GM12875 (cell line): ENCODE measurements at regions not wholly inside any gene's neighbourhood (a gene's known extent, or its start where the extent isn't known, plus 50 kb on each side); places are given as distances from the start of the nearest gene placed in this dataset.
"Not testable (repeated sequence)": the region's sequence is repeated elsewhere in the genome, so short reads cannot be mapped to it uniquely, and the experiment has no call there.

Source experiments
- H3K4me3 ChIP-seq: one replicate; pipeline ENCODE4 v1.5.1; 2011; ENCODE audit warnings: low read depth, low read length, control low read depth
- CTCF ChIP-seq: IDR thresholded peaks from 2 replicates; pipeline ENCODE4 v1.5.1; 2011; ENCODE audit warnings: low read depth, mild to moderate bottlenecking, control low read depth, inconsistent platforms, low read length, moderate library complexity, borderline replicate concordance; ENCODE audit not compliant: insufficient read depth

- no peak for TF ChIP-seq CTCF
- no peak overlapping the region for H3K4me3 ChIP-seq
These were observed 117.6 kb downstream of the PCSK1 start for GRCh38 chr5:96315431-96315830.

GRCh38 chr5:96312383-96312782, 120.7 kb downstream of the PCSK1 start:
- H3K4me3 ChIP-seq = no peak overlapping the region
- no peak for TF ChIP-seq CTCF

- not testable (repeated sequence) for H3K4me3 ChIP-seq
These were observed 126.0 kb downstream of the PCSK1 start for GRCh38 chr5:96307047-96307446.

GRCh38 chr5:96302174-96302738, 130.8 kb downstream of the PCSK1 start:
- no peak for TF ChIP-seq CTCF

GRCh38 chr5:96300976-96301375, 132.1 kb downstream of the PCSK1 start:
- H3K4me3 ChIP-seq = no peak overlapping the region
- TF ChIP-seq CTCF = no peak

More at GRCh38 chr5:96302174-96302738, 130.8 kb downstream of the PCSK1 start:
- H3K4me3 ChIP-seq = no peak overlapping the region

GRCh38 chr5:96297867-96298266, 135.2 kb downstream of the PCSK1 start:
- no peak for TF ChIP-seq CTCF
- no peak overlapping the region for H3K4me3 ChIP-seq

GRCh38 chr5:96297290-96297689, 135.8 kb downstream of the PCSK1 start:
- H3K4me3 ChIP-seq = no peak overlapping the region
- no peak for TF ChIP-seq CTCF

GRCh38 chr5:96294884-96295202, 138.2 kb downstream of the PCSK1 start:
- H3K4me3 ChIP-seq = no peak overlapping the region
- TF ChIP-seq CTCF = no peak
